DMS153 (cell line): ENCODE measurements at regions not wholly inside any gene's neighbourhood (a gene's known extent, or its start where the extent isn't known, plus 50 kb on each side); places are given as distances from the start of the nearest gene placed in this dataset.

Source experiments
- DNase-seq: peaks from one replicate; lab custom pipeline; 2025; lab: John Stamatoyannopoulos, UW

DNA sequence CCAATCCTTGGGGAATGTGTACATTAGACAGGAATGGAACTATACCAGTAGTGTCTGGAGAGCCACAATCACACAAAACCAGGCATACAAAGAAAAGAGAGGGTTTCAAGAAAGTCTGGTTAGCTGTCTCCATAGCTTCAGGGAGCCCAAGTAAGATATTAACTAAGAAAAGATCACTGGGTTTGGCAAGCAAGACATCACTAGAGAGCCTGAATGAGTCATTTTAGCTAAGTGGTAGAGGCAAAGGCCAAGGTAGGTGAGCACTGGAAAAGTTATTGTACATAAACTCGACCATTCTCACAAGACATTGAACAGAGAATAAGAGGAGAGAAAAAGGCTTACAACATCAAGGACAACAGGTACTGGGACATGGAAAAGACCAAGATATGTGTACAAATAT, 143.8 kb upstream of the ARL4C start:
- DNase-seq: no peak

- no peak for DNase-seq
Measured at GRCh38 chr2:234638966-234639365, 142.1 kb upstream of the ARL4C start.

DNA sequence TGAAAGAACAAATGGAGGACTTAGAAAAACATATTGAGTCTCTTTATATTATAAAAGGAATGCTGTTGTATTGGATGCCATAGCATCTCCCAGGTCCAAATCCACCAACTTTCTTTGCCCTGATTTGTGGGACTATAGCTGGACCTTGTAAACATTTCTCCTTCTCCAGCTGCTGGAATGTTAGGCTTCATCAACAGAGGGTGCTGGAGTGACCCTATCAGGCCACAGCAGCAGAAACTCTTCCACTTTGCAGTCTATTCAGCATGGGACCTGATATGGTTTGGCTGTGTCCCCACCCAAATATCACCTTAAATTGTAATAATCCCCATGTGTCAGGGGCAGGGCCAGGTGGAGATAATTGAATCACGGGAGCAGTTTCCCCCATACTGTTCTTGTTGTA, 138.4 kb upstream of the ARL4C start:
- no peak for DNase-seq

DNA sequence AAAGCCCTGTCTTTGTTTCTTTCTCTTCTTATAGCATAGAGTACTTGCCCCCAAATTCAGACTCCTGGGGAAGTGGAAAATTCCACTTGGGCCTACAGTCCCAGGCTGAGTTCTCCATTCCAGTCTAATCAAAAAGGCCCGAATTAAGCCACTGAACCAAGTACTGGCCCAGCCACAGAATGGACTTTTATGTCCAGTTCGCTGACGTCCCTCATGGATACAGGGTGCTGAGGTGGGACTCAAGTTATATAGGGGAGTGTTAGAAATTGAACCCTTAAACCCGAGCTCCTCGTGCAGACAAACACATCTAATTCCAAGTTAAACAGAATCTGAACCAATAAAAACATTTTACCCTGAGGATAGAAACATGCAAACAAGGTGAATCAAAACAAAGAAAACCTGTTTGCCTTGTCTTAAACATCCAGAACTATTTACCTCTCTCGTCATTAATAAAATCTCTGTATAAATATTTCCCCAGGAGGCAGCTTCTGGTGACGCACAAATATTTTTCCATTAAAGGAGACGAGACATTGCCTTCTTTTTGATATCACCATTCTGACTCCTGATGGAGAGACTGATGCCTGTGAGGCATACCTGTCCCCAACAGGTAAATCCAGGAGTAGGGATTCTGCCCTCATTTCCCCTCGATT, 136.8 kb upstream of the ARL4C start:
- no peak for DNase-seq

DNA sequence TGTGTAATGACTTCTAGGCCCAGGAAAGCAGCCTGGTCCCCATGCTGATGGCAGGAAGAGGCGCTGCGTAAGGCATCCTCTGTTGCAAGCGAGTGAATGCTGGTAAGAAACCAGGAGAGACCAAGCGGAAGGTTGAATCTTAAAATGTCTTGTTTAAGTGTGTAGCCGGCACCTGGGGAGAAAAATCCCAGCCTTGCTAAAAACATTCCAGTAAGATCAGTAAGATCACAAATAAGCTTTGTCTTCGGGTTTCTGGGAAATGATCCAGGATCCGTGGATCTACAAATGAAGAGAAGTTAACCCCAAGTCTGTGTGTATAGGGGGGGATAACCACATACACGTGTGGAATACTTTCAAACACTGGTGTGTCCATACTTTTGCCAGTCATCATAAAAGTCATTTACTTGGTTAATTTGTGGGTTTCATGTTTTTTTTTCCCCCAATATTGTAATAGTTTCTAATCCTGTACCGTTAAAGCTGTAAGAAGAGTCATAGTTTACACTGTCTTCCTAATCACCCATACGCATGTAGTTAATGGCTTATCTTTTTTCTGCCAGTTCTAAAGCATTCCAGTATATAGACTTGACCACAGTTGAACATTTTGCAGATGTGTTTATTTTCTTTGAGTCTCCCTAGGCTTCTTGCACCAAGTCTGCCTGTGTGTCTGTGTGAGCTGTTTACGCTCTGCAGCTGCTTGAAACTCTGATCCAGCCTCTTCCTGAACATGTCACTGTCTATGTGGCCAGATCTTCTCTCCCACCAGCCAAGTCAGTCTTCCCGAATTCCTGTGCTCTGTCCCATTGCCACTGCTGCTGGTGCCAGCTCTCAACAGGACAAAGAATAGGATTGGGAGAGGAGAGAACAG, 135.9 kb upstream of the ARL4C start:
- no peak for DNase-seq

DNA sequence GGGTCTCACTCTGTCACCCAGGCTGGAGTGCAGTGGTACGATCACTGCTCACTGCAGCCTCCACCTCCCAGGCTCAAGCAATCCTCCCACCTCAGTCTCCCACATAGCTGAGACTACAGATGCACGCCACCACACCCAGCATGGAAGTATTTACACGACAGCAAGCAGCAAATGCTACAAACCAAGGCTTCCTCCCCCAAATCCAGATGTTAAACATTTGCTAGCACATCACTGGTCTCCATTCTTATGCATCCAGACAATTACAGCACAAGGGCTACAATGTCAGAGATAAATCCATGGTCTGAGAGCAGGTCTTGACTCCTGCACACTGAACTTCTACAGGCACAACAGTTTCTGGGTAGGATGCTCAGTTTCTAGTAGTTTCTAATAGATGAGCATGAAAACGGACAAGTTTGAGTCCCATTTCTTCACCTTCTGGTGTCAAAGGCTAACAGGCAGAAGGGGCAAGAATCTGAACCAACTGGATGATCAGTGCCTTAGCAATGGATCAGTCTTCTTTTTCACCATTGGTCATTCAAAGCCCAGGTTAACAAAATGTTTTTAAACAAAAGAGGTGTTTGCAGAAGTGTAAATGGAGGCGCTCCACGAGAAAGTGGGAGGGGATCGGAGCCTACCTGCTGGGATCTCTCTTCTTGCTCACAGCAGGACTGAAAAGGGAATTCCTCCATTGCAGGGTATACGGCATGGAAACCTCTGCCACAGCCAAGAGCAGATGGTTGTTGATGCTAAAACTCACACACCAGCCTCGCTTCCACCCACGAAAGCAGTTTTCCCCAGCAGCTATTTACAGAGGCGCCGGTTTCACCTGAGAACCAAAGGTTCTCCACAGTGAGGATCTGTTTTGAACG, 135.0 kb upstream of the ARL4C start:
- no peak for DNase-seq

GRCh38 chr2:234630801-234631261, 133.9 kb upstream of the ARL4C start:
- no peak for DNase-seq

- no peak for DNase-seq
Measured at GRCh38 chr2:234629596-234629995, 132.7 kb upstream of the ARL4C start.

- DNase-seq: no peak
Measured at GRCh38 chr2:234628953-234629352, 132.1 kb upstream of the ARL4C start.

GRCh38 chr2:234627308-234627707, 130.4 kb upstream of the ARL4C start:
- DNase-seq: no peak

DNA sequence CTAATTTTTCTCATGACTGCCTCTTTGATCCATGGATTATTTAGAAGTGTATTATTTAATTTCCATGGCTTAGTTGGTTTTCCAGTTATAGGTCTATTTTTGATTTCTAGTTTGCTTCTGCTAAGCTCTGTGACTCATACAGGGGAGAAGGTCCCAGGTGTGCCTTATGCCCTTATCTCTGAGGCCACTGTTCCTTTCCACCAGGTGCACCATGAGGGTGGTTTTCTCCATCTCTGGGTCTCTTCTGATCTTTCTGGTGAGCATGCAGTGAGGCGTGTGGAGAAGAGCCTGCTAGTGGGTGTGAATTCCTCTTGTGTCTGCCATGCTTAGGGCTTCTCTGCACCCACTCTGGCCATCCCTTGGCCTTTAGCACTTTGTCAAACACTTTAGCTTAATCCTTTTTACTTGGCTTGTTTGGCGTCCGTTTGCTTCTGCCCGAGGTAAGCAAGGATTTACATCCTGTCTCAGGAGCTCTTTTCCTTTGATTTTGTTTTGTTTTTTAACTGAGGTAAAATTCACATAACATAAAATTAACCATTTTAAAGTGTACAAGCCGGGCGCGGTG, 129.8 kb upstream of the ARL4C start:
- no peak for DNase-seq

DNA sequence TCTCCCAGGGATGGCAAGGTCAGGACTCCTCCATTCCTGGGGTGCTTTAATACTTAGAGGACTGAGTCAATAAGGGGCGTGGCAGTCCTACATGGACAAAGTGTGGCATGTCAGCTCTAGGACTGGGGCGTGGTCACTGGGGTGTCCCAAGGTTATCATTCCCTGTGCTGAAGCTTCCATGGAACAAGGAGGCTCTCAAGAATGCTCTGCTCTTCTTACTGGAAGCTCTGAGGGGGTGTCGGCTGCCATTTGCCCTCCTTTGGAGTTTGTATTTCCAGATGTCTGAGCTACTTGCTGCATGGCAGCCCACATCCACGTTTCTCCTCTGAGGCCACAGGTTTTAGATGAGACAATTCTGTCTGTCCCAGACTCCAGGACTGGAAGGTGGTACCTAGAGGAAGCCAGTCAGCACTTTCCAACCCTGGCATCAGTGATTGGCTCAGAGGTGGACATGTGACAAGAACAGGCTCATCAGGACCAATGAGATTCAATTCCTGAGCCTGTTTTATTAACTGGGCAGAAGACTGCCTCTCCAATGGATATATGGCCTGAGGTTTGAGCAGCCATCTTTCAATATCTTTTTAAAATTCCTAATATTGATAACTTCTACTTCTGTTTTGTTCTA, 128.9 kb upstream of the ARL4C start:
- no peak for DNase-seq

- DNase-seq: no peak
Measured at GRCh38 chr2:234623521-234623991, 126.7 kb upstream of the ARL4C start.

DNA sequence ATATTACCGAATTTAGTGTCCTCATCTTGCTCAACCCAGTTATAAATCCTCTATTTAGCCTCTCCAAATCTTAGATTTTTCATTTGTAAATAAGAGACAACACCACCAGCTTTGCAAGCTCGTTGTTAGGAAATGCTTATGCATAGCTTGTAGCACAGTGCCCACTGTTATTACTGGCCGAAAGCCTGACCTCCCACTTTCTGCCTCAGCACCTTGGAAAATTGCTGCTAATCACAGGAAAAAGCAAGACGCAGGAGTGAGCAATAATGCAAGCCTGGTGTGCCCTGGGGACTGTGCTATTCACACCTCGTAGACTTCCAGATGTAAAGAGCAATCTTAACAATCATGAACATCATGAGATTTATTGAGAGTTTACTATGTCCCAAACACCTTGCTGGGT, 124.2 kb upstream of the ARL4C start:
- DNase-seq: no peak

DNA sequence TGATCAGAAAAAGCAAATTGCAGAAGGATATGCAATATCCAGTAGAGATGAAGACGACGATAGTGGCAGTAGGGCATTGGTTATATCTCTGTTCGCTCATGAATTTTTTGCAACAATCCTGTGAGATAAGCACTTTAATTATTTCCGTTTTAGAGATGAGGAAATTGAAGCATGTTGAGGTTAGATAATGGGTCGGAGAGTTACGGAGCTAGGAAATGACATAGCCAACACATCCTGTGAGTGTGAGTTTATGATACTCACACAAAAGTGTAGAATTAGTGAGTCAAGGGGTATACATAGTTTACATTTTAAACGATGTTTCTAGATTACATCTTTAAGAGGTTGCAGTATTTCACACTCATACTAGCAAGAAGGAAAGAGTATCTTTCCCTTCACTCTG, 123.1 kb upstream of the ARL4C start:
- no peak for DNase-seq

DNA sequence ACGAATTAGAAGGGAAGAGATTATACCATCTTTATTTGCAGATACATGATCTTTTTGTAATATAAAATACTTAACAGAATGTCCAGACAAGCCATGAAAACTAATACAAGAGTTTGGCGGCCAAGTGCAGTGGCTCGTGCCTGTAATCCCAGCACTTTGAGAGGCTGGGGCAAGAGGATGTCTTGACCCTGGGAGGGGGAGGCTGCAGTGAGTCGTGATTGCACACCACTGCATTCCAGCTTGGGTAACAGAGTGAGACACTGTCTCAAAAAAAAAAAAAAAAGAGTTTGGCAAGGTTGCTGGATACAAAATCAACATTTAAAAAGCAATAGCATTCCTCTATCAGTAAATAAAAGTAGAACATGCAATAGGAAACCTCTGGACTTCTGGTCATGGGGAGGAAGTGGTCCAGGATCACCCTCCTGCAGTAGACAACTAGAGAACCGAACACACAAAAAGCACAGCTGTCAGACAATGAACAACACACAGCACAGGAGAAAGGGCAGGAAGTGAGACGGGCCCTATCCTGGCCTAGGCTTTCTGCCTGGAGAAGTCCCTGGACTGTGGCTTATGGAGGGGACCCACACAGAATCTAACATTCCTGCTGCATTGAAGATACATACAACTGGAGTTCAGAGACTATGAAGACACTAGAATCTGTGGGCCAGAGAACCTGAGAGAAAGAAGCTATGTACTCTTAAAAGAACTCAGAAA, 118.9 kb upstream of the ARL4C start:
- no peak for DNase-seq

- no peak for DNase-seq
Measured at GRCh38 chr2:234611209-234611608, 114.3 kb upstream of the ARL4C start.

DNA sequence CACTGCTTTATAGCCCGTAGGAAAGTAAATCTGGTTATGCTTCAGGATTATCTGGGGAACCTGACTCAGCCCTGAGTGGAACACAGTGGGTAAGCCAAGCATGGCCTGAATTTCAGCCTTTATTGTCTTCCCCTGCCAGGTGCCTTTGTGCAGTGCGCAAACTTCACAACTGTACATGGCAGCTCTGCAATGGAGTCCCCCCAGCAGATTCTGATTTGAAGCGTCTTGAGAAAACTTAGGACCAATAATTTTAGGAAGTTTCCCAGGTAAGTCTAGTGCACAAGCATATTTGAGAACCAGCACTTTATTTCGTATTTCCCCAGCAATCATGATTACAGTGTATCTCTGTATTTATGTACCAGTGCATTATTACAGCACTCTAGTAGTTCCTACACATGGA, 112.1 kb upstream of the ARL4C start:
- DNase-seq: no peak

GRCh38 chr2:234607691-234608090, 110.8 kb upstream of the ARL4C start:
- no peak for DNase-seq

- no peak for DNase-seq
Measured at GRCh38 chr2:234606896-234607295, 110.0 kb upstream of the ARL4C start.

DNA sequence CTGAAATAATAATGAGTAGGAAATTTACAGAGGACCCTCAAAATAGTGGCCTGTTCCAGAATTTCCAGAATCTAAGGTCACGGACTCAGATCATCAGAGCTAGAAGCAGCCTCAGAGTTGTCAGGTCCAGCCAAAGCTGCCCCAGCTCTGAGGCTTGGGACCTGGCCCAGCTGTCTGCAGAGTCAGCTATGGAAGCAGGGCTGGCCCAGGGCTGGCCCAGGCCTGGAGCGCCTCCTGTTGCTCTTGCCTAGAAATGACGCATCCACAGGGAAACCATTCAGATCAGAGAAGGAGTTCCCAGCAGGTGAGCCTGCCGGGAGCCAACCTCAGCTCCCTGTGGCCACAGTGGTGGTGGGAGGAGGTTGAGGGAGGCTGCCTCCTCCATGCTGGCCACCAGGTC, 106.7 kb upstream of the ARL4C start:
- DNase-seq: no peak
